GM19467 (cell line): ENCODE measurements at regions not wholly inside any gene's neighbourhood (a gene's known extent, or its start where the extent isn't known, plus 50 kb on each side); places are given as distances from the start of the nearest gene placed in this dataset.

Experiments used
- ATAC-seq: cut with Tn5 transposase; IDR thresholded peaks from one replicate; pipeline ENCODE4 v1.9.1; 2021; ENCODE audit warnings: mild to moderate bottlenecking, moderate library complexity; ENCODE audit not compliant: unreplicated experiment

GRCh38 chr9:115914291-115914690 is 239.3 kb upstream of the PAPPA start:
- ATAC-seq = no peak

DNA sequence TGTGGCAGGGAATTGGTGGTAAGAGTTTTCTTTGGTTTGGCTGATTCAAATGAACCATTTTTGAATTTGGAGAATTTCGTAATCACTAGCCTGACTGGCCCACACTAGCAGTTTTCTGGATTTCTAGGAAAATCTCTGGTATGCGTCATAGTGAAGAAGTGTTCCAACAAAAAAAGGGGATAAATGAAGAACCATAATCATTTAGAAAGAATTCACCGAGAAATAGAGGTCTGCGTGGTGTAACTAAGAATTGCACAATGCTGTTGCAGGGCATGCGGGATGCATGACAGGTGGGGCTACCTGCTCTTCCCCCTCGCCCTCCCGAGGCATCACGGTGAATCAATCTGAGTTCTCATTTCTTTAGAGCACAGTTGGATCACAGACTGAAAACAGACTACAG is 232.3 kb upstream of the PAPPA start:
- no peak for ATAC-seq

- ATAC-seq = no peak
These were observed 231.1 kb upstream of the PAPPA start for GRCh38 chr9:115922444-115922843.

- ATAC-seq = no peak
These were observed 230.2 kb upstream of the PAPPA start for GRCh38 chr9:115923410-115923809.

- ATAC-seq = no peak
These were observed 229.5 kb upstream of the PAPPA start for GRCh38 chr9:115923903-115924668.

DNA sequence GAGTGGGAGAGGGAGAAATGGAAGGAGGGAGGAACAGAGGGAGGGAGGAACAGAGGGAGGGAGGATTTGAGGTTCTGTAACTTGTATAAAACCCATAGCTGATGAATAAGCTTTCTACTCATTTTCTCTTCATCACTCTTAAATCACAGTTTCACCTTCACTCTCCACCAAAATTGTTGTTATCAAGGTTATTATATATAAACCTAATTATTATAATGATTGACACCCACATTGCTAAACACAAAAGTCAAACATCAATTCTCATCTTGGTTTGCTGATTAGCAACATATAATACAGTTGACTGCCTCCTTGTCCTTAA is 229.0 kb upstream of the PAPPA start:
- ATAC-seq = no peak

- ATAC-seq = no peak
These were observed 228.2 kb upstream of the PAPPA start for GRCh38 chr9:115925424-115925823.

DNA sequence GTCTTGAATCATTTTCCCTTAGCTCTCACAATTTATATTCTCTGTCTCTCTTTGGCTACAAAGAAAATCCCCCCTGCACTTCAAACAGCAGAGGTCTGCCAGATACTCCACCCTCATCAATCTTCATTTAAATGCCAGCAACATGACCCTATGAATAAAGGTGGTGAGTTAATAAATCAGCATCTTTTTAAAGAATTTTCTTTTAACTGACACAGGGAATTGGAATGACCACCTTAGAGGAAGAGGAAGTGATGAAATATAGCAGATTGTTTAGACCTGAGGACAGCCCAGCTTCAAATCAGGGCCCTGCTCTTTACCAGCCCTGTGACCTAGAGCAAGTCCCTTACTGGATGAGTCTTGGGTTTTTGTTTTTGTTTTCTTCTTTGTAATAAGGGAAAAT is 223.1 kb upstream of the PAPPA start:
- no peak for ATAC-seq

- no peak for ATAC-seq
These were observed 215.1 kb upstream of the PAPPA start for GRCh38 chr9:115938479-115938878.

DNA sequence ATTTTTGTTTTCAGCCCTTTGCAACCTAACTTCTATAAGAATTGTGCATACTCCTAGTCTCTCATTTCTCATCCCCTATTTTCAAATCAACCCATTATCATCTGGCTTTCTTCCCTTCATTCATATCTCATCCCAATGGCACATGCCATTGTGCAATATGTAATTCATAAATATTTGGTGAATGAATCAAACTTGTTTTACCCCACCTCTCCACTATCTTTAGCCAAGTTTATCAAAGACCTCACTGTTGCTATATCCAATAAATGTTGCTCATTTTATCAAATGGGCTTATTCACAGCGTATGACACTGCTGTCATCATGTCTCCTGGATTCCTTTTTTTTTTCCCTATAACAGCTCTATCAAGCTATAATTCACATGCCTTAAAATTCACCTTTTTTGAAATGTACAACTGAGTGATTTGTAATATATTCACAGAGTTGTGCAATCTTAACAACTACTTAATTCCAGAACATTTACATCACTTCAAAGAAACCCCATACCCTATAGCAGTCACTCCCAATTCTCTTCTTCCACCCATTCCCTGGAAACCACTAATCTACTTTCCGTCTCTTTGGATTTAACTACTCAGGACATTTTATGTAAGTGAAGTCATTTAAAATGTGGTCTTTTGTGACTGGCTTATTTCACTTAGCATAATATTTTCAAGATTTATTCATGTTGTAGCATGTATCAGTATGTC is 214.4 kb upstream of the PAPPA start:
- ATAC-seq = no peak

- no peak for ATAC-seq
These were observed 211.9 kb upstream of the PAPPA start for GRCh38 chr9:115941561-115942315.

DNA sequence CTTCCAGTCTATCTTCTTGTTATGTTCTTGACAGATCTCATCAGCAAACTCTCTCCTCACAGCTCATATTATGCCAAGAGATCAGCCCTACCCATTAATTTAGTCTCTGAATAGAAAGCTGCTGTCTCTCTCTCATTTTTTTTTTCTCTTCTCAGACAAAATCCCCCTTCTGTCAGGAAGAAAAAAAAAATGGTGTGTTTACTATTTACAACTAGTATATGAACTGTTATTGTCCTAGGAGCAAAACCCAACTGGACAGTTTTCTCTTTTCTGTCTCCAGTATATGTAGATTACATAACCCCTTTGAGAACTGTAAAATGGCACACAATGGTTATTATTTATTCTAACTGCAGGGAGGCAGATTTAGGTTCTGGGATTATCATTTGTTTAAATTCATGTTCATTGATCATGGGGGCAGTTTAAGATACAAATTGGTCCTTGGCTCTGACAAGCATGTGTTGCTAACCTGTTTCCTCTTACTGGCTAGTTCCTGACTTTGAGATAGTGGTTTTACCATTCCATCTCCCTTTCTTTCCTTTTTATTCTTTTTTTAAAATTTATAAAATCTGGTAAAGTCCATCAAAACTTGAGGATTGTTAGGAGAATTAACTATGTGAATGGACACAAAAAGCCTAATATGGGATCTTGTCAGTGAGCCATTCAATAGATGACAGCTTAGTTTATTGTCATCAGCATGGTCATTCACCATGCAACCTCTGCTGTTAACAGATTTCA is 210.0 kb upstream of the PAPPA start:
- no peak for ATAC-seq

DNA sequence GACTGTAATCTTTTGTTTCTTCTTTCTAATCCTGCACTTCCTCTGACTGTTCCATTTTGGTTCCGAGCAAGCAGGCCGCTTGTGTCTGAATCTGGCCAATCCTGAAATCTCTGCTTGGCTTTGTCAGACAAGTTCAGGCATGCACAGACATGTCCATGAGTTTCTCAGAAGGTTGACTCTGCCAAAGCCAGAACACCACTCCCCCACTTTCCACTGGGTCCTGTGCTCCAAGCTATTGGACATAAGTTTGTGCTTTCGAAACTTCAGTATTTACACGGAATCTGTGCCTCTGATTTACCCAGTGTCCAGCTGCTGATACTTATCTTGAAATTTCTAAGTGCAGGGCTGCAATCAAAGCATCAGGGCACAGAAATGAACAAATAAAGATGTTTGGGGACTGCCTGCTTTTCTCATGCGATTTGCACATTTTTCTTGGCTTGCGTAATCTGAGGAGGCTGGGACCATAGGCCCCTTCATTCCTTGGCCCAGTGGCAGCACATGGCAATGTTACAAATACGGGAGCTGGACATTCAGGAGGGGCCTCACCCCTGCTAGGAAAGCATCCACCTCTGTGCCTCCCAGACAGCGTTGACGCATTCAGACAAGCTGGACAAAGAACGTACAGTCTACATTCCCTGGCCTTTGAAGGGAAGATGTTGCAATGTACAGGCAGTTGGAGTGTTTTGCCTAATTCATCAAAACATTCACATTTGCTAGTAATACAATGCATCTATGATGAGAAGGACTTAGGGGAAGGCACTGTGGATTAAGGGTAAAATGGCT is 209.2 kb upstream of the PAPPA start:
- ATAC-seq = no peak

DNA sequence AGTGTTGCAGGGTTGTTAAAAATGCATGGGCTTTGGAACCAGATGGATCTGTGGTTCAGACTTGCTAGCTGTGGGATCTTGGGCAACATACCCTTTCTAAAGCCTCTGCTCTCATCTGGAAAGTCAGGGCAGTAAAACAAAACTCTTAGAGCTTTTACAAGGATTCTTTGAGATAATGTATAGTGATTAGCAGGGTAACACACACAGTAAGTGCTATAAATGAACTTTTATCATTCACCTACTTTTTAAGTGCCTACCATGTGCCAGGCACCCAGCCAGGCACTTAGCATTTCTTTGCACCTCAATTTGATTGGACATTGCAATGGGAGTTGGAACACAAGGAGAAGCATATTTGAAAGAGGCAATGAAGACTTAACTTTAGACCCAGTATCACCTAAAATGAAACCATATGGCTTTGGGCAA is 208.6 kb upstream of the PAPPA start:
- ATAC-seq = no peak

DNA sequence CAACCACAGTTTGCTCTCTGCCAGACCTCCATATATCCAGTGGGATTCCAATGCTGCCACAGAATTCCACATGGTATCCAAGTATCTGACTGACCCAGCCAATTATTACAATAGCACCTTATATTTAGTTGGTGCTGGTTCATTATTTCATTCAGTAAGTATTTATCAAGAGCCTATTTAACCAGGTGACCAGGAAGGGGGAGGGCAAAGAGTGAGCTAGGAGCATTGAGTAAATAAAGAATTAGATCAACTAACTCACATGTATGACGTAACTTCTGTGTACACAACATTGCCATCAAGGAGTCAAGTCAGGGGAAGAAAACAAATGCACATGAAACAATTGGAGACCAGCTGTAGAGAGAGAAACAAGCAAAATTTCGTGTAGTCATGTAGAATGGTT is 207.1 kb upstream of the PAPPA start:
- ATAC-seq = no peak

DNA sequence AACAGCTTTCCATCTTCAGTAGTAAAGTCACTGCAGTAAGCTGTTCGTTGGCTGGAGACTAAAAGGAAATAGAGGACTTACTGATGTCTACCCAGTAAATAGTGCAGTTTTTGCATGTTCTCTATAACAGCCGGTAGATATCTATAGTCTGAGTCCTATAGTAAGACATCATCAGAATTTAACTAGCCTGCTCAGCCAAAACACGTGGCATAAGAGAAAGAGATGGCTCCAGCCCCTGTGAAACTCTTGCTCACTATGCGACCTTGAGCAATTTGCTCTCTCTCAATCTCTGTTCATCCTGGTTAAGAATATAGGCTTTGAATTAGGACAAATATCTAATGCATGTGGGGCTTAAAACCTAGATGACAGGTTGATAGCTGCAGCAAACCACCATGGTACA is 201.6 kb upstream of the PAPPA start:
- ATAC-seq = no peak

DNA sequence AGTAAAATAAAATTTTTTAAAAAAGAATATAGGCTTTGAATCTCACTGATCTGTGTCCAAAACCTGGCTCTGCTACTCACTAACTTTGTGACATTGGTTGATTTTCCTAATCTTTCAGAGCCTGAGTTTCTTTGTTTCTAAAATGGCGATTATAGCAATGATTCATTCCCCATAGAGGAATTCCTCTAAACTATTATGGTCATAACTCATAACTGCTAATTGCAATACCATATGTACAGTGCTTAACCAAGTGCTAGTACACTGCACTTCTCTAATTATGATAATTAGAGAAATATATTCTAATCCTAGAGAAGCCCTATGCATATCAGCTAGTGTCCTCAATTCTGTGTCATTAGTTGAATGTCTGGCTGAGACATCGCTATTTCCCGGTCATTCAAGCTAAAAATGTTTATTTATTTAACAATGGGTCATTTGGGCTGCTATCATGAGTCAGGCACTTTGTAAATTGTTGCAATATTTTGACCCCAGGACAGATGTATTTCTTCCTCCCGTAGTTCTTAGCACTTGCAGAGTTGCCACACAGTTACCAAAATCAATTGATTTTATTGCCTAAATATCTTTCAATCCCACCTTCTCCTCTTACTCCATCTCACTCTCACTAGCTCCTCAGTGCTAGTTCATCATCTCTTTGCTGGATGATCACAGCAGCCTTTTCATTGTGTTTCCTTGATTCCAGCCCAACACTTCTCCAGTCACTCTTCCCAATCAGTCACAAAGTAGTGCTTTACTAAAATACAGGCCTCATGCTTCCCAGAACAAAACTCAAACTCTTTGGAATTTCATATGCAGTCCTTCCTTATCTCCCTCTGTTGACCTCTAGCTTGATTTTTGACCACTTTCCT is 200.9 kb upstream of the PAPPA start:
- no peak for ATAC-seq

GRCh38 chr9:115956371-115956770 is 197.2 kb upstream of the PAPPA start:
- no peak for ATAC-seq

- no peak for ATAC-seq
These were observed 196.0 kb upstream of the PAPPA start for GRCh38 chr9:115957585-115957984.
